ENCODE measurements at regions not wholly inside any gene's neighbourhood (a gene's known extent, or its start where the extent isn't known, plus 50 kb on each side); places are given as distances from the start of the nearest gene placed in this dataset.
"Not testable (repeated sequence)": the region's sequence is repeated elsewhere in the genome, so short reads cannot be mapped to it uniquely, and the experiment has no call there.

GRCh38 chr1:143905214-143906179 is 66.3 kb downstream of the FAM72C start:
- FAIRE-seq = not testable (repeated sequence)

DNA sequence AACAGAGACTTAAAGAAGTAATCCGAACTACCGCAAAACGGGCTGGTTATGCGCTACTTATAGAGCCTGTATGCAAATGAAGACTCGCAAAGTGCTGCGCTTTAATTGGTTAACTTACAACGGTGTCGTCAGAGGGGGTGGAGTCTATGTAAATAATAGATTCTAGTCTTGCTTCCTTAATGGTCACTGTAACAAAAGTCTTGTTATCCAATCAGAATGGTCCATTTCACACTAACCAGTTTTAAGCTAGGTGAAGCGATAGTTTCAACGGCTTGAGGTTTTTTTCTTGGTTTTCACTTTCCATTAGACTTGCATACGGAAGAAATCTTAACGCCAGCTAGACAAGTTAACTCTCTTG is 67.2 kb downstream of the FAM72C start:
- FAIRE-seq = not testable (repeated sequence)

DNA sequence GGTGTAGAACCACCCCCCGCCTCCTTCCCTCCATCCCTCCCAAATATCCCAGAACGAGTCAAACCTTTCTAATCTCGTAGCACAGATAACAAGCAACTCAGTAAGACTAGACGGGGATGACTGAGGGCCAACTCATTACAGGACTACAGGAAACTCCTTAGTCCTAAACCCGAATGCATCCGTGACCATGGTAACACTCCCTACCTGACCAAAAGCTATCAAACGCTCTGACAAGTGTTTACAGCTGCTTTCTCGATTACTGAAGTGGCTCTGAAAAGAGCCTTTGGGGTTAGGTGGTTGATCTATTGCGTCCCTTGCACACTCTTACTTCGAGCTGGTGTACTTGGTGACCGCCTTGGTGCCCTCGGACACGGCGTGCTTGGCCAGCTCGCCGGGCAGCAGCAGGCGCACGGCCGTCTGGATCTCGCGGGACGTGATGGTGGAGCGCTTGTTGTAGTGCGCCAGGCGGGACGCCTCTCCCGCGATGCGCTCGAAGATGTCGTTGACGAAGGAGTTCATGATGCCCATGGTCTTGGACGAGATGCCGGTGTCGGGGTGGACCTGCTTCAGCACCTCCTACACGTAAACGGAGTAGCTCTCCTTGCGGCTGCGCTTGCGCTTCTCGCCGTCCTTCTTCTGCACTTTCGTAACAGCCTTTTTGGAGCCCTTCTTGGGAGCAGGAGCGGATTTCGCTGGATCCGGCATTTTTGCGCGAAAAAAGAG is 67.7 kb downstream of the FAM72C start:
- not testable (repeated sequence) for FAIRE-seq

GRCh38 chr1:143896377-143896776 is 75.4 kb downstream of the FAM72C start:
- not testable (repeated sequence) for FAIRE-seq

GRCh38 chr1:143884932-143885574 is 86.7 kb downstream of the FAM72C start:
- FAIRE-seq = not testable (repeated sequence)

DNA sequence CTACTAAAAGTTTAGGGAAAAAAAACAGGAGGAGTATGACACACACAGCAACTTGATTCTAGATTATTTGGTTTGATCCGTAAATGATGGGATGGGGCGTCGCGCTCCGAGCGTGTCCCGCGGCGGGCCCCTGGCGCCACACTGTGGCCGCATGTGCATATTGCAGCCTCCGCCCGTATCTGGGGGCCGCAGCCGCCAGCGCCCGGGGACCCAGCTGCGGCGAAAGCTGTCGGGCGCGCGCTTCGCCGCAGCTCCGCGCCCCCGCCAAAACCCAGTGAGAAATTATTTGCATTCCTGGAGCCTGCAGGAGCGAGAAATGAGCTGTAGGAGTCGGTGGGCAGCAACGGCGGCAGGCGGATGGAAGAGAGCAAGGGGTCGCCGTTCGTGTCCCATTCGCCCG is 87.3 kb downstream of the FAM72C start:
- FAIRE-seq = not testable (repeated sequence)

DNA sequence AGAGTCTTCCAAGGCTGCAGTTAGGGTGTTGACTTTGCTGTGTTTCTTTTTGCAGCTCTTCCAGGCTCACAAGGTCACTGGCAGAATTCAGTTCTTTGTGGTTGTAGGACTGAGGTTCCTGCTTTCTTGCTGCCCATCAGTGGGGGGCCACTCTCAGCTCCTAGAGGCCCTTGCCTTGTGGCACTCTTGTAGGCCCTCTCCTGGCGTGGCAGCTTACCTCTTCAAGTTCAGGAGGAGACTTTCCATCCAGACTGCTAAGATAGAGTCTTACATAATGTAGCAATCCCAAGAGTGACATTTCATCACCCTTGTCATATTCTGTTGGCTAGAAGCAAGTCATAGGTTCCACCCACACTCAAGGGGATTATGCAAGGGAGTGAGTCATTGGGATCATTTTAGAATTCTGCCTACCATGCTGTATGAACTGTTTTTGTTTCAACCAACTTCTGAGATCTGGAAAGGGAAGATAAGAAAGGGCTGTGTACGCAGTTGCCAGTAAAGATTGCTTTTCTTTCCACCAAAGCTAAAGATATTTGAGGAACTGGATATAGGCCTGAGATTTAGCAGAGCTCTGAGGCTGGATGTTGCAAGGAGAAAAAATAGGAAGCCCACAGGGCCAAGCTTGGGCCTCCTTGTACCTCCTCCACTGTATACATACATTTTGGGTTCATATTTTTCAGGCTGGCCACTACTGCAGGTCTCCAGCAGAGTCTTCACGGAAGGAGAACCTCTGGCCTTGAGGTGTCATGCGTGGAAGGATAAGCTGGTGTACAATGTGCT is 91.8 kb downstream of the FAM72C start:
- not testable (repeated sequence) for FAIRE-seq

DNA sequence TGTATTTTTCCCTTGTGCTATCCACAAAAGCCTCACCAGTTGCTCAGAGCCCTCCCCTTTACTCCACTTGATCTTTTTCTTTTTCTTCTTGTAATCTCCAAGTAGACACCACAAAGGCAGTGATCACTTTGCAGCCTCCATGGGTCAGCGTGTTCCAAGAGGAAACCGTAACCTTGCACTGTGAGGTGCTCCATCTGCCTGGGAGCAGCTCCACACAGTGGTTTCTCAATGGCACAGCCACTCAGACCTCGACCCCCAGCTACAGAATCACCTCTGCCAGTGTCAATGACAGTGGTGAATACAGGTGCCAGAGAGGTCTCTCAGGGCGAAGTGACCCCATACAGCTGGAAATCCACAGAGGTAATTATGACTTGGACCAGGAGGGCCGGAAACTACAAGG is 95.8 kb downstream of the FAM72C start:
- not testable (repeated sequence) for FAIRE-seq

DNA sequence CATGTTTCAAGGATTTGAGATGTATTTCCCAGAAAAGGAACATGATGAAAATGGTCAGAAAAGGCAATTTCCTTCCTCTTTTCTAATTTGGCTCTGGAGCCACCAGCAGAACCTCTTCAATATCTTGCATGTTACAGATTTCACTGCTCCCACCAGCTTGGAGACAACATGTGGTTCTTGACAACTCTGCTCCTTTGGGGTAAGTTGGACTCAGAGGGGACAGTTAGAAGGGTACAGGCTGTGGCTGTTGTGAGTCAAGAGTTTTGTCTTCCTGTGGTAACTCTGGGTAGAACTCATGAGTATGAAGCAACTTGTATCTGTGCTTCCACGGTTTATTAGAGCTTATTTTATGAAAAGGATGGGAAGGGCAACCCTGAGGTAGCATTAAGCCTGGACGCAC is 97.2 kb downstream of the FAM72C start:
- FAIRE-seq = not testable (repeated sequence)

DNA sequence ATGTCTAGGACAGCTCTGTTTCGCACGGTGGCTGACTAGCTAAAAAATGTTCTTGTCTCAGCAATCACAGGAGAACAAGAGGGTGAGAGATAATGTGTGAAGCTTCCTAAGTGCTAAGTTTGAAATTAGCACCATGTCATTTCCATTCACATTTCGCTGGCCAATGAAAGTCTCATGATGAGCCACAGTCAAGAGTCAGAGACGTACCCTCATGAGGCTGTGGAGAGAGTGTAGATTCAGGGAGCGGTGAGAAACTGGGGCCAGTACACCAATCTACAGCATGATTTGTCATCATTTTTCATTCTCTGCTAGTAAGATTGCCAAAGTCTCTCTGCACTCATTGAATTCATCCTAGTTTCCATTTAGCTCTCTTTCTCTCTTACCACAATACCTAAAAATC is 98.1 kb downstream of the FAM72C start:
- FAIRE-seq = not testable (repeated sequence)

DNA sequence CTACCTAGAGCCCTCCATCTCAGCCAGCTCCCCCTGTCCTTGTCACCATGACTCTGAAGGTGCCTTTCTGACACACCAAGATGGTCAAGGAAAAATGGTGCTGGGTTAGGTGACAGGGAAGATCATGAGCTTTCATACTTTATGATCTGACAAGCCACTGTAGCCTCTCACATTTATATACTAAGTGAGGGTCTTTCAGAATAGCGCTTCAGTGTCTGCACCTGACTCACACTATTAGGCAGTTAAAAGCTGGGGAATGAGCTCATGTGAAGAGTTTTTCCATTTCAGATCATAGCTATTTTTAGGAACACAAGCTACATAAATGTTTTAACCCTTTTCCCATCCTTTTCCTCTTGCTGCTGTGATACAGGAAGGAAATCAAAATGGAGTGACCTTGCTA is 101.4 kb downstream of the FAM72C start:
- not testable (repeated sequence) for FAIRE-seq

GRCh38 chr1:143867590-143868220 is 104.1 kb downstream of the FAM72C start:
- not testable (repeated sequence) for FAIRE-seq

GRCh38 chr1:143863901-143864520 is 107.8 kb downstream of the FAM72C start:
- not testable (repeated sequence) for FAIRE-seq

DNA sequence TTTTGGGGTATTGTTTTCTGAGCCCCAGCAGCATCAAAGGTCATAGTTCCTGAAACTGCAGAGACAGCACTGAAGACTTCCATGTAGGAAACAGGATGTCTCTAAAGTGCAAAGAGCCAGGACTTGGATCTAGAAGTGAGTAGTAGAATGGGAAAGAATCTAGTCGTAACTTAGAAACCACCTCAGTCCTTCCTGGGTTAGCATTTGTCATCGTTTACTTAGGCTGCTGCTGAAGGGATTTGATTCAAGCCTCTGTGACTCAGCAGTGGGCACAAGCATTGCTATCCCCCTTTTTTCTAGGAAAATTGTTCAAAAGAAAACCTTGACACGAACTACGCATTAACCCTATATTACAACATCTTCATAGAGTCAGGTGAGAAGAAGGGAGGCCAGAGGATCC is 109.1 kb downstream of the FAM72C start:
- FAIRE-seq = not testable (repeated sequence)

DNA sequence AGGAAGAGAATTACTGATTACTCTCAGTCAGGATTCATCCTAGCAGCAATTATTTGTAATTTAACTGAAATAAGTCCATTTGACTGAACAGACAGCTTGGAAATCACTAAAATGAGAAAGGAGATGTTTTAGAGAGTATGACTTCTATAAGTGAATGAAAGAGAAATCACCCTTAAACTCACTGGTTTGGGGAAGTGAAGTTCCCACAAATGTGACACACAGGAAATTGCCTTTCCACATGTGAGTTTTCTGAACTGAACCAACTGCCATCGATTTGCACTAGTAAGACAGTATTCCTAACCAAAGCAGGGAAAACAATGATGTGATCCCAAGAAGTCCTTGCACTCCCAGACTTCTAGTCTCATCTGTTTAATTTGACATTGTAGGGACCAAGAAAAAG is 110.5 kb downstream of the FAM72C start:
- not testable (repeated sequence) for FAIRE-seq

GRCh38 chr1:143855867-143856266 is 115.9 kb downstream of the FAM72C start:
- FAIRE-seq = not testable (repeated sequence)

DNA sequence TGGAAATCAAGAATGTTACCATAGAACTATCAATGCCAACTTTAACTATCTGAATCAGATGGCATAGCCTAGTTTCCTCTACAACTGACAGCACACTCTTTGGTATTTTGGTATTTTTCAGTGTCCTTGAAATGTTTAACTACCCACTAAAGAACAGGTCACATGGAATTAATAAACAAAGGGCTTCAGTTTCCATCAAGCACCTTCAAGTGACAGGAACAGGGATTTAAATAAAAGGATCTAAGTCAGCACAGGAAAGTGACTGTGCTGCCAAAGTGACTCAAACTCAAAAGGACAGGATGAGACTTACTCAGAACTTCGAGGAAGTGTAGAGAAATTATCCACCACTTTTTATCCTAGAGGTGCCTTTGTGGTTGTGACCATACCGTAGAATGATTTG is 117.7 kb downstream of the FAM72C start:
- FAIRE-seq = not testable (repeated sequence)

GRCh38 chr1:143850637-143851036 is 121.1 kb downstream of the FAM72C start:
- FAIRE-seq = peak; percentile 80

GRCh38 chr1:143848859-143849258 is 122.9 kb downstream of the FAM72C start:
- not testable (repeated sequence) for FAIRE-seq

DNA sequence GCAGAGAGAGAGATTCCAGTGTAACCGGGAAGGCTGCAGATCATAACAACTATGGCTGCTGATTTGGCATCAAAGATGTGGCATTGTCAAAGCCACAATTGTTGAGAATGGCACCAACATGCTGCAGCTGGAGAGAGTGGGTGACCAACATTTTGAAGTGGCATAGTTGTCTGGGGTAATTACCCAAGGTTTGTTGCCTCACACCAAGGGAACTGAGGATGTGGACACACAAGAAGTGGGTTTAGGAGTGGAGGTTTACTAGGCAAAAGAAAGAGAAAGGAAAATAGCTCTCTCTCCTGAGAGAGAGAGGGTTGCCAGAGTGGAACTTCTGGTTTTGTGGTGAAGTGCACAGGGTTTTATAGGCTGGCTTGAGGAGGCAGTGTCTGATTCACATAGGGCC is 126.6 kb downstream of the FAM72C start:
- not testable (repeated sequence) for FAIRE-seq

DNA sequence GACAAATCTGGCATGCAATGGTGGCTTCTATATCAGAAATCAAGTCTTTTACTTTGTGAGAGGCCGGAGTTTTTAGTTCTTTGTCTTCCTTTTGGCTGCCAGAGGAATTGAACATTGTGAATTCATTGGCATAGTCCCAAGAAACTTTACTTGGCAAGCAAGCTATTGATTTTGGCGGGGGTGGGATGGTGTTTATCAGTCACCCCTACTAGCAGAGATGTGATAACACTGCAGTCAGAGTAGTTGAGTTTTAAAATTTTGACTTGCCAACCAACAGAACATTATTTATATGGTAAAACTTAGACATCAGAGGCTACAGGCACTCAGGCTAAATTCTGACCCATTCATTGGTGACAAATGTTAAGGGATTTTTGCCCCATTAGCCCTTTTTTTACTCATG is 129.7 kb downstream of the FAM72C start:
- not testable (repeated sequence) for FAIRE-seq

All from TTC549 (cell line).